Epithelial cell of esophagus (primary cell): ENCODE measurements at regions not wholly inside any gene's neighbourhood (a gene's known extent, or its start where the extent isn't known, plus 50 kb on each side); places are given as distances from the start of the nearest gene placed in this dataset.

ENCODE experiments used
- DNase-seq: peaks from one replicate; pipeline ENCODE4 v3.0.0; 2010; ENCODE audit warnings: low read depth
- H3K4me3 ChIP-seq: 2 replicates; pipeline ENCODE4 v1.5.1; 2011; ENCODE audit warnings: mild to moderate bottlenecking, low read length, control low read depth
- TF ChIP-seq, protein P1 (sequence below): IDR thresholded peaks from 2 replicates; pipeline ENCODE4 v1.5.1; 2011; ENCODE audit warnings: low read depth, mild to moderate bottlenecking, low read length, control low read depth, inconsistent platforms; ENCODE audit not compliant: insufficient read depth; ENCODE audit errors: missing control alignments

DNA sequence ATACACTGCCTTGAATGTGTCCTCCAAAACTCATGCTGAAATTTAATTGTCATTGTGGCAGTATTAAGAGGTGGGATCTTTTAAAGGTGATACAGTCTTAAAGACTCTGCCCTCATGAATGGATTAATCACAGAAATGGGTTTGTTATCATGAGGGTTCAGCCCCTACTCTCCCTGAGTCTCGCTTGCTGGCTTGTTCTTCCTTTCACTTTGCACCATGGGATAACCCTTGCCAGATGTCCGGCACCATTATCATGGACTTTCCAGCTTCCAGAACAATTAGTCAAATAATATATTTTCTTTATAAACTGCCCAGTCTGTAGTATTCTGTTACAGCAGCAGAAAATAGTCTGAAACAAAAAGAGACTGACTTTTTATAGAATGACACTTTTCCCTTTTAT lies 67.9 kb upstream of the TENT5A start:
- TF ChIP-seq, protein P1, sequence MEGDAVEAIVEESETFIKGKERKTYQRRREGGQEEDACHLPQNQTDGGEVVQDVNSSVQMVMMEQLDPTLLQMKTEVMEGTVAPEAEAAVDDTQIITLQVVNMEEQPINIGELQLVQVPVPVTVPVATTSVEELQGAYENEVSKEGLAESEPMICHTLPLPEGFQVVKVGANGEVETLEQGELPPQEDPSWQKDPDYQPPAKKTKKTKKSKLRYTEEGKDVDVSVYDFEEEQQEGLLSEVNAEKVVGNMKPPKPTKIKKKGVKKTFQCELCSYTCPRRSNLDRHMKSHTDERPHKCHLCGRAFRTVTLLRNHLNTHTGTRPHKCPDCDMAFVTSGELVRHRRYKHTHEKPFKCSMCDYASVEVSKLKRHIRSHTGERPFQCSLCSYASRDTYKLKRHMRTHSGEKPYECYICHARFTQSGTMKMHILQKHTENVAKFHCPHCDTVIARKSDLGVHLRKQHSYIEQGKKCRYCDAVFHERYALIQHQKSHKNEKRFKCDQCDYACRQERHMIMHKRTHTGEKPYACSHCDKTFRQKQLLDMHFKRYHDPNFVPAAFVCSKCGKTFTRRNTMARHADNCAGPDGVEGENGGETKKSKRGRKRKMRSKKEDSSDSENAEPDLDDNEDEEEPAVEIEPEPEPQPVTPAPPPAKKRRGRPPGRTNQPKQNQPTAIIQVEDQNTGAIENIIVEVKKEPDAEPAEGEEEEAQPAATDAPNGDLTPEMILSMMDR, result no peak
- DNase-seq, result no peak
- no peak overlapping the region for H3K4me3 ChIP-seq

DNA sequence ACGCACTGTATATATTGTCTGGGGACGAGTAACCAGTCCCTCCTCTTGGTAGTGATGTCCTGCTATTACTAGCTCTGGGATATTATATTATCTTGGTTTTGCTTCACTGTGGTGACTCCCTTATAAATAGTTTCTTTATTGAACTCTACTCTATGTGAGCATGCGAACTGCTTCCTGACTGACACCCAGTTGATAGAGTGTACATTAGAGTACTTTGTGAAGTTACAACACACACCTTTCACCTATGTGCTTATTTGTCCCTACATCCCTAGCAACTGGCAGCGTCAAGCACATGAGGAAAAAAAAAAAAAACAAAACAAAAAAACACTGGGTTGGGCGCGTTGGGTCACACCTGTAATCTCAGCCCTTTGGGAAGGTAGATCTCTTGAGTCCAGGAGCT lies 67.3 kb upstream of the TENT5A start:
- no peak for DNase-seq
- TF ChIP-seq, protein P1, result no peak
- H3K4me3 ChIP-seq, result no peak overlapping the region

DNA sequence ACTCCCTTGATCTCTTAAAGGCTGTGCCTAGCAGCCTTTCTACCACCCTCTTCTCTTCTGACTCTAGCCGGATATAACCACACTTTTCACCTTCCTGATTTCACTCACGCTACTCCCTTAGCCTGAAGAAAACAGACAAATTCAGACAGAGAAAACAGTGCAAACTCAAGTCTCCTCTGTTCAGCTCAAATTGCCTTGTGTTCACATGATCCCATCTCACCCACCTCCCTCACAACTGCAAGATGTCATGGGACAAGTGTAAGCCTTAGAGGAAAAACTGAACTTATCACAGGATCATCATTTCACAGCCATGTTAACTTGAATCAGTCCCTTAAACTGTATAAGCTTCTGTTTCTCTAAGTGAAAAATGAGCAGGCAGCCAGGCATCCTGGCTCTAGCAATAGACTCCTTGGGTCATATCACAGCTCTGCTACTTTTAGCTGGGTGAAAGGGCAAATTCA lies 66.5 kb upstream of the TENT5A start:
- TF ChIP-seq, protein P1, result no peak
- no peak for DNase-seq
- no peak overlapping the region for H3K4me3 ChIP-seq

DNA sequence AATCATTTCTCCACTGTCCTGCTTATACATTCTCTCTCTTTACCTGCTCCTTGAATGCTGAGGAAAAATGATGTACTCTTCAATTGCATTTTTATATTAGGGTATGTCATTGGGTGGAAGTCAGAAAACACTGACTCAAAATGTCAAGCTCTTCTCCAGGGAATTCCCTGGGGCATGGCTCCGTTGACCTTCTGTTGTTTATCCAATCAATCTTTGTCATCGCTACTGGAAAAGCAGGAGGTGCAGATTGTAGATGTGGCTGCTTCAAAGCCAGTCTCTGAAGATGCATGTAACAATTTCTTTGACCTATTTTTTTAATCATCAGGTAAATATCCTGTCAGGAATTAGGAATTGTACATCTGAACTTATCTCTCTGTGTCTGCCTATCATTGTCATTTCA lies 63.9 kb upstream of the TENT5A start:
- DNase-seq, result no peak
- no peak overlapping the region for H3K4me3 ChIP-seq
- TF ChIP-seq, protein P1, result no peak

DNA sequence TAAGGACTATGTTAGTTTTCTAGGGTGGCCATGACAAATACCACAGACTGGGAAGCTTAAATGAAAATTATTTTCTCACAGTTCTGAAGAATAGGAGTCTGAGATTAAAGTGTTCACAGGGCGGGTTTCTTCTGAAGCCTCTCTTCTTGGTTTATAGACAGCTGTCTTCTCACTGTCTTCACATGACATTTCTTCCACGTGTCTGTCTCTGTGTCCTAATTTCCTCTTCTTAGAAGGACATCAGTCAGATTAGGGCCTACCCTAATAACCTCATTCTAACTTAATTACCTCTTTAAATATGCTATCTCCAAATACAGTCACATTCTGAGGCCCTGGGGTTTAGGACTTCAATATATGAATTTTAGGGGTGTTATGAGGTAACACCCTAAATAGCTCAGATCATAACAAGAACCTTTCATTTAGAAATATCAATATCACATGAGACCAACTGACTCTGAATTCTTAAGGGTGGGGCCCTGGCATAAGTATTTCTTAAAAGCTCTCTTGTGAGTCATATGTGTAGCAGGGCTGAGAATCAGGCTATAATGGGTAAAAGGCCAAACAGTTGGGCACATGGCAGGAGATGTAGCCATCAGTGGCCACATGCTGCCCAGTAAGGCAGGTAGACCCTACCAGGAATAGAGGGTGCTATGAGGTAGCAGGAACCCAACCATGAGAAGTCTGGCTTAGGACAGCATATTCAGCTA lies 62.0 kb upstream of the TENT5A start:
- TF ChIP-seq, protein P1, result no peak
- H3K4me3 ChIP-seq, result no peak overlapping the region
- DNase-seq, result peak; percentile 55

DNA sequence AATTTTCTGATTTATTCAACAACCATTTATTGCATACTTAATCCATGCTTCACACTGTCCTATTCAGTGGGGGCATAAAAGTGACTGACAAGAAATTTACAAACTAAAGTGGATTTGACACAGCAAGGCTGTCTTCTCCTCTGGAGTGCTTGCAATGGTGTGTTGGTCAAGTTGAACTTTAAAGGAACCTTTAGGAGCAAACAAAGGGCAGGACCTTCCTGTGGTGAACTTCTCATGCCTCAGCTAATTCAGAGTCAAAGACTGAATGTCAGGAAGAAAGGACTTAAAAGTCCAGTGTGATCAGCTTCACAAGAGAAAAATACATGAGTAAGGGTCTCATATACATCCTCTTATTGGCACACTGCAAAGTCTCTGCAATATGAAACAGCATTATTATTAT lies 60.8 kb upstream of the TENT5A start:
- TF ChIP-seq, protein P1, result no peak
- no peak for DNase-seq
- no peak overlapping the region for H3K4me3 ChIP-seq

DNA sequence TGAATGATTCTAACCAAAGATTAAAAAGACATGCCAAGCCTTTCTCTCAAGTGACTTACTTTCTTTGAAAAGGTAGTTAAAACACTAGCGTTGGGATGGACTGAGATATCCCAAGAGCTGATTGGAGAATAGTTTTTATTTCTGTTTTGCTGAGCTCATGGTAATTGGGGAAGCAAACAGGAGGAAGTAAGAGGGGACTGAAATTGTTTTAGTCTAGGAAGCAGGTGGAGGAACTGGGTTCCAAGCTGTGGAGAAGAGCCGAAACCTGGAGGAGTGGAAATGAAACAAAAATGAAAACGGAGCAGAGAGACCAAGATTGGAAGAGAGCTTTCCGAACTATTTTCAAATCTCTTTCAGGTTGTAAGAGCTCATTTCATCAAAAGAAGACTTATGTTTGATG lies 59.9 kb upstream of the TENT5A start:
- TF ChIP-seq, protein P1, result no peak
- no peak overlapping the region for H3K4me3 ChIP-seq
- no peak for DNase-seq
